GM21360 (cell line): ENCODE measurements at regions not wholly inside any gene's neighbourhood (a gene's known extent, or its start where the extent isn't known, plus 50 kb on each side); places are given as distances from the start of the nearest gene placed in this dataset.
"Not testable (repeated sequence)": the region's sequence is repeated elsewhere in the genome, so short reads cannot be mapped to it uniquely, and the experiment has no call there.

Experiments used
- ATAC-seq: cut with Tn5 transposase; IDR thresholded peaks from one replicate; pipeline ENCODE4 v1.9.1; 2021; ENCODE audit warnings: mild to moderate bottlenecking, moderate library complexity; ENCODE audit not compliant: unreplicated experiment

- no peak for ATAC-seq
These were observed 50.9 kb upstream of the NXT1 start for GRCh38 chr20:23299673-23300050.

GRCh38 chr20:23298926-23299672 lies 51.5 kb upstream of the NXT1 start:
- no peak for ATAC-seq

GRCh38 chr20:23298155-23298554 lies 52.4 kb upstream of the NXT1 start:
- ATAC-seq = no peak

- no peak for ATAC-seq
These were observed 53.5 kb upstream of the NXT1 start for GRCh38 chr20:23296841-23297701.

- ATAC-seq = no peak
These were observed 54.7 kb upstream of the NXT1 start for GRCh38 chr20:23295934-23296333.

- no peak for ATAC-seq
These were observed 55.9 kb upstream of the NXT1 start for GRCh38 chr20:23294671-23295070.

GRCh38 chr20:23294166-23294565 lies 56.4 kb upstream of the NXT1 start:
- ATAC-seq = no peak

GRCh38 chr20:23293689-23294088 lies 56.9 kb upstream of the NXT1 start:
- no peak for ATAC-seq

GRCh38 chr20:23292311-23292710 lies 58.3 kb upstream of the NXT1 start:
- not testable (repeated sequence) for ATAC-seq

- ATAC-seq = no peak
These were observed 58.9 kb upstream of the NXT1 start for GRCh38 chr20:23291575-23292240.

- ATAC-seq = no peak
These were observed 59.6 kb upstream of the NXT1 start for GRCh38 chr20:23290761-23291574.

- no peak for ATAC-seq
These were observed 60.7 kb upstream of the NXT1 start for GRCh38 chr20:23289724-23290395.

- no peak for ATAC-seq
These were observed 61.3 kb upstream of the NXT1 start for GRCh38 chr20:23289249-23289648.

- ATAC-seq = no peak
These were observed 63.0 kb upstream of the NXT1 start for GRCh38 chr20:23287354-23288190.

GRCh38 chr20:23286346-23286745 lies 64.2 kb upstream of the NXT1 start:
- no peak for ATAC-seq

- no peak for ATAC-seq
These were observed 65.1 kb upstream of the NXT1 start for GRCh38 chr20:23285536-23285935.

- no peak for ATAC-seq
These were observed 66.6 kb upstream of the NXT1 start for GRCh38 chr20:23284009-23284408.

- no peak for ATAC-seq
These were observed 67.3 kb upstream of the NXT1 start for GRCh38 chr20:23283096-23283850.

GRCh38 chr20:23282546-23282945 lies 68.0 kb upstream of the NXT1 start:
- ATAC-seq = no peak
